Duodenal mucosa (tissue), 2 donors: ENCODE measurements at regions not wholly inside any gene's neighbourhood (a gene's known extent, or its start where the extent isn't known, plus 50 kb on each side); places are given as distances from the start of the nearest gene placed in this dataset.

ENCODE experiments used
- H3K27ac ChIP-seq: one replicate; pipeline ENCODE4 v1.7.0; 2013; ENCODE audit warnings: low read depth, low read length
- H3K27me3 ChIP-seq, 2 donors: one replicate each; pipeline ENCODE4 v1.7.0; 2013; ENCODE audit warnings: low read length in 2 of 2, control low read depth in 1 of 2; ENCODE audit not compliant: insufficient read depth in 2 of 2, control insufficient read depth in 1 of 2
- H3K36me3 ChIP-seq, 2 donors: one replicate each; pipeline ENCODE4 v1.7.0; 2013; ENCODE audit warnings: low read length in 2 of 2, control low read depth in 1 of 2; ENCODE audit not compliant: insufficient read depth in 2 of 2, control insufficient read depth in 1 of 2
- H3K4me1 ChIP-seq, 2 donors: one replicate each; pipeline ENCODE4 v1.7.0; 2013; ENCODE audit warnings: low read length in 2 of 2, control low read depth in 1 of 2; ENCODE audit not compliant: insufficient read depth in 2 of 2, control insufficient read depth in 1 of 2
- H3K4me3 ChIP-seq, 2 donors: one replicate each; pipeline ENCODE4 v1.7.0; 2013; ENCODE audit warnings: low read length in 2 of 2, low read depth in 1 of 2
- H3K9ac ChIP-seq, 2 donors: one replicate each; pipeline ENCODE4 v1.7.0; 2013; ENCODE audit warnings: low read length in 2 of 2, low read depth in 1 of 2
- H3K9me3 ChIP-seq, 2 donors: one replicate each; pipeline ENCODE4 v1.7.0; 2013; ENCODE audit warnings: low read length in 2 of 2, control low read depth in 1 of 2; ENCODE audit not compliant: control insufficient read depth in 1 of 2

DNA sequence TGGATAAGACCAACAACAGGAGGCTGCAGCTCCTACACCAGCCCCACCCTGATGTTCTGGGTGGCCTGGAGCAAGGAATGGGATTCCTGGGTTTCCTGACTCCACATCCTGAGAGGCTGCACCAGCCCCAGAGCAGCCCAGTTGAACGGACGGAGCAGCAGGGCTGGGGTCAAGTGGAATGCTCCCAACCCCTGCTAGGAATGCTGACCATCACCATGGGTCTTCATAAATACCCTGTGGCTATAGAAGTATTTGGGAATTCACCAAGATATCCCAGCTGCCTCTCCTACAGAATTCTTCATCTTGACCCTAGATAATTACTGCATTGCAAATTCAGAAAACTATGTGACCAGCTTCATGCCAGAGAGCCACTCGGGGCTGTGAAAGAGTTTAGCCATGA, 180.3 kb downstream of the THBS2 start:
- no peaks in the 10 kb centered on the region for H3K4me1 ChIP-seq
- no peak overlapping the region for H3K27ac ChIP-seq
- no peak overlapping the region for H3K4me3 ChIP-seq

DNA sequence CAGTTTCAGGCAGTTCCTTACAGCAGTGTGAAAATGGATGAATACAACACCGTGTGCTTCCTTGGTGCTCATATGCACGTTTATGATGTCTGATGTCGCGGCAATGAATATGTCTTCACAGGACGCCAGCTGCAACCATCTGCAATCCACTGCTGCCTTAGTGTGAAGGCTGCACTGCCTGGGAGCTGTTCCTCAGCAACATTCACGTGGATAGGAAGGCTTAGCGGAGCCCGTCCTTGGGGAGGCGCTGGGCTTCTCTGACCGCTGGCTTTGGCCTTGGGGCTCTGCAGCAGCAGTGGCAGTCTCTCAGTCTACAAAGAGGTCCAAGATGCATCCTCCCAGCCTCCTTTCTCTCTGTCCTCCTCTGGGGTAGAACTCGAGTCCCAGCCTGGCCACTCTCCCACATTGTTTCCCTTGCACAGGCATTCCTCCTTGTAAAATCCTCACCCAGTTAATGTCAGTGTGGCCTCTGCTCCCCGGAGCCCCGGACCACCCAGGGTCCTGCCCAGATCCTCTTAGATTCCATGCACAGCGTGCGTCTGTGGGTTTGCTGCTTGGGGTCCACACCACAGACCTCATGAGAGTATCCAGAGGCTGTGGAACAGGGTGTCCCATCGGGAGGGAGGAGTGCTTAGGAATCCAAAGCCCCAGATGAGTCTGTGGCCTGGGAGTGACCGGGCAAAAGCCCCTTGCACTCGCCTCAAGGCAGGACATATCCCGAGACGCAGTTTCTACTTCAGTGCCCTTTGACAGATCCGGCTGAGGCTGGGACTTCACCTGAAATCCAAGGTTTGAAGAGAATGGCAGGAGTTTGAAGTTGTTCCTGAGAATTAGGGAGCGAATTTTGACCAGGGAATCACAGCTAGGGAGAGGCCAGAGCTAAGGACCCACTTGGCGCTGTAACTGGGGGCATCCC, 181.3 kb downstream of the THBS2 start:
- no peak overlapping the region for H3K9ac ChIP-seq
- H3K9me3 ChIP-seq = no peaks in the 10 kb centered on the region
- no peaks in the 10 kb centered on the region for H3K36me3 ChIP-seq
- H3K4me1 ChIP-seq = no peaks in the 10 kb centered on the region
- H3K27ac ChIP-seq = no peak overlapping the region
- no peak overlapping the region for H3K4me3 ChIP-seq
- no peaks in the 10 kb centered on the region for H3K27me3 ChIP-seq

More for the DNA sequence above, 180.3 kb downstream of the THBS2 start:
- H3K9me3 ChIP-seq = no peaks in the 10 kb centered on the region
- H3K36me3 ChIP-seq = no peaks in the 10 kb centered on the region
- no peaks in the 10 kb centered on the region for H3K27me3 ChIP-seq
- H3K9ac ChIP-seq = no peak overlapping the region

GRCh38 chr6:169071394-169071793, 182.3 kb downstream of the THBS2 start:
- H3K27me3 ChIP-seq = no peaks in the 10 kb centered on the region
- H3K9me3 ChIP-seq = no peaks in the 10 kb centered on the region
- no peak overlapping the region for H3K27ac ChIP-seq
- H3K9ac ChIP-seq = no peak overlapping the region
- H3K36me3 ChIP-seq = no peaks in the 10 kb centered on the region
- no peaks in the 10 kb centered on the region for H3K4me1 ChIP-seq
- no peak overlapping the region for H3K4me3 ChIP-seq

DNA sequence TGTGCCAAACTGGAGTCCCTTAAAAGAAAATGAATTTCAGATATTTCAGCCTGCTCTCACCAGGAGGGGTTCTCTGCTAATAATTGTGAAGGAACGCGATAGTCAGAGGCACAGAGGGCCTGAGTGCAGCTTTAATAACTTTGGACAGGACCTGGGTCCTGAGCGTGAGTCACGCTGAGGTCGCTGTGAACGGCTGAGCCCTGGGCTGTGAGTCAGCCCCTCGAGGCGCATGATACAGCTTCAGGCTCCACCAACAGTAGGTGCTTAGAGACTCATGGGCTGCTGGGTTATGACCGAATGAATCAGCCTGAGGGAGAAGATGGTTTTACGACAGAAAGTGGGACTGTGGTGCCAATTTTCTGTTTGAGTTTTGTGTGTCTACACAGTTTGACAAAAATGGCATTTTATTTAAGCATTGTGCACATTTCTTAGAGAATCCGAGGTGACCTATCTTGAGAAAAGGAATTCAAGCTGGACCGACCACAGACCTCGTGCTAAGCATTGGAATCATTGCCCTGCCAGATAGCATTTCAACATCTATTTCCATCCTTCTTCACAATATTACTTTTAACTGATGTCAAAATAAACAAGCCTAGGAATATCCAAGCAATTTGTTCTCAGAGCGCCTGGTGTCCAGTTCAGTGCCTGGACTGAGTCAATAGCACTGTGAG, 183.0 kb downstream of the THBS2 start:
- H3K36me3 ChIP-seq = no peaks in the 10 kb centered on the region
- H3K27ac ChIP-seq = no peak overlapping the region
- H3K4me3 ChIP-seq = no peak overlapping the region
- no peaks in the 10 kb centered on the region for H3K9me3 ChIP-seq
- H3K9ac ChIP-seq = no peak overlapping the region
- no peaks in the 10 kb centered on the region for H3K27me3 ChIP-seq
- no peaks in the 10 kb centered on the region for H3K4me1 ChIP-seq

- Histone ChIP-seq H3K4me3 (no peak overlapping the region), H3K27me3 (no peaks in the 10 kb centered on the region), H3K4me1 (no peaks in the 10 kb centered on the region), H3K36me3 (no peaks in the 10 kb centered on the region), H3K9ac (no peak overlapping the region), H3K27ac (no peak overlapping the region), H3K9me3 (no peaks in the 10 kb centered on the region)
These were observed 184.3 kb downstream of the THBS2 start for GRCh38 chr6:169069356-169069755.

DNA sequence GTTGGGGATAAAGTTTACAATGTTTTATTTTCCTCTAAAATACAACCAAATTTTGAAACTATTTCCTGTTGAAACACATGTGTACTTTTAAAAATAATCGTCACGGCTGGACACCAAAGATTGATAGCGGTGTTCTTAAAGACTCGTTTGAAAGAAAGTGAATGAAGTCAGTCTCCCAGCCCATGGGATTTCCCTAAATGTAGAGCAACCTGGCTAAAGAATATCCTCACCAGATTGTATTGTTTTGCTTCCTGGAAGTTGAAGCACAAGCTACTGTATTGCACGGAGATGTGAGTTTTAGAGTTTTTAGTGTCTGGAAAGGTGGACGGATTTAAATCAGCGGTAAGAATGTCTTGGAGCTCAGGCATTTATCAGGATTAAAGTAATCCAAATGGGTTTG, 189.5 kb downstream of the THBS2 start:
- H3K9me3 ChIP-seq = no peaks in the 10 kb centered on the region
- H3K27ac ChIP-seq = no peak overlapping the region
- H3K4me3 ChIP-seq = no peak overlapping the region
- H3K4me1 ChIP-seq = no peaks in the 10 kb centered on the region
- no peaks in the 10 kb centered on the region for H3K36me3 ChIP-seq
- H3K27me3 ChIP-seq = no peaks in the 10 kb centered on the region
- no peak overlapping the region for H3K9ac ChIP-seq

DNA sequence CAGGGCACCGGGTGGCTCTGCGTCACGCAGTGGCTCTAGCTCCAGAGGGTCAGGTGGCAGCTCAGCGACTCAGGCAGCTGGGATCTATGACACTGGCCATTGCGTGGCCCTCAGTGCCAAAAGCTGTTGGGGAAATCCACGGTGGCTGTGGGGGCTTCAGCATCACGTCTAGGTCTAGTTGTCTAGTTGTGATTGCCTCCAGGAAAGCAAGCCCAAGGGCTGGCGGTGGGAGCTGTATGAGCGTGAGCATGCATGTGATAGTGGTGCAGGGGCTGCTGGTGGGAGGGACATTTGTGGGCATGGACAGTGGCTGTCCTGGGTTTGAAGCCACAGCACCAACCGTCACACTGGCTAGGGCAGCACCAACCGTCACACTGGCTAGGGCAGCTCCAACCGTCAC, 191.4 kb downstream of the THBS2 start:
- Histone ChIP-seq H3K27ac (no peak overlapping the region), H3K36me3 (no peaks in the 10 kb centered on the region), H3K4me1 (no peaks in the 10 kb centered on the region), H3K9me3 (no peaks in the 10 kb centered on the region), H3K9ac (no peak overlapping the region), H3K4me3 (no peak overlapping the region), H3K27me3 (no peaks in the 10 kb centered on the region)

DNA sequence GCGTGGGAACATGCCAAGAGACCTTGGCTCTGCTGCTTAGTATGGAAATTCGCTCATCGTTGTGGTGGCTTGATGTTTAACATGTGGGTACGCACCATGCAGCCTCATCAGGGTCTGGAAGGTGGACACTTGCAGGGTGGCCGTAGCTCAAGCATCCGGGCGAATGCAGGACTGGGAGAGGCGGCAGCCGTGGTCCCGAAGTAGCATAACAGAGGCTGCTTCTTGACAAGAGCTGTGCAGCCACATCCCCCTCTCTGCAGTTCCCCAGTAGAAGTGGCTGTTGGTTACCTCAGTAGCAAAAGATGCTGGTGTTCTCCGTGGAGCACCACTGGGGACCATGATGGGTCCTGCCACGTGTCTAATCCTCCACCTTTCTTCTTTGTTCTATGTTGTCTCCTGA, 195.0 kb downstream of the THBS2 start:
- no peak overlapping the region for H3K4me3 ChIP-seq
- H3K9ac ChIP-seq = no peak overlapping the region
- H3K9me3 ChIP-seq = no peaks in the 10 kb centered on the region
- no peaks in the 10 kb centered on the region for H3K36me3 ChIP-seq
- H3K27me3 ChIP-seq = peaks cover 0 to 4% of the 10 kb centered on the region in 2 donors
- H3K27ac ChIP-seq = no peak overlapping the region
- H3K4me1 ChIP-seq = no peaks in the 10 kb centered on the region

DNA sequence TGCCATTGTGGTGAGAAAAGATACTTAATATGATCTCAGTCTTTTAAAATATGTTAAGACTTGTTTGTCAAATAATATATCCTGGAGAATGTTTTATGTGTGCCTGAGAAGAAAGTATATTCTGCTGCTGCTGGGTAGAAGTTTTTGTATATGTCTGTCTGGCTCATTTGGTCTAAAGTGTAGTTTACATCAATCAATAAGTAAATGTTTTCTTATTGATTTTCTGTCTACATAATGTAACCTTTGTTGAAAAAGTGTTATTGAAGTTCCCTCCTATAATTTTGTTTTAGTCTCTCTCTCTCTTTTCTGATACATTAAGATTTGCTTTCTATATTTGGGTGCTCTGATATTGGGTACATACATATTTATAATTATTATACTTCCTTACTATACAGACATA, 201.2 kb downstream of the THBS2 start:
- Histone ChIP-seq H3K4me3 (no peak overlapping the region), H3K4me1 (no peaks in the 10 kb centered on the region)

GRCh38 chr6:169051371-169051770, 202.3 kb downstream of the THBS2 start:
- no peak overlapping the region for H3K27ac ChIP-seq
- H3K9ac ChIP-seq = no peak overlapping the region
- H3K27me3 ChIP-seq = peaks cover 0 to 4% of the 10 kb centered on the region in 2 donors
- H3K4me1 ChIP-seq = no peaks in the 10 kb centered on the region
- no peaks in the 10 kb centered on the region for H3K9me3 ChIP-seq
- H3K36me3 ChIP-seq = no peaks in the 10 kb centered on the region
- no peak overlapping the region for H3K4me3 ChIP-seq

More for the DNA sequence above, 201.2 kb downstream of the THBS2 start:
- H3K9ac ChIP-seq = no peak overlapping the region
- H3K27me3 ChIP-seq = peaks cover 0 to 4% of the 10 kb centered on the region in 2 donors
- no peaks in the 10 kb centered on the region for H3K9me3 ChIP-seq
- H3K36me3 ChIP-seq = no peaks in the 10 kb centered on the region
- H3K27ac ChIP-seq = no peak overlapping the region
